ENCODE measurements at regions not wholly inside any gene's neighbourhood (a gene's known extent, or its start where the extent isn't known, plus 50 kb on each side); places are given as distances from the start of the nearest gene placed in this dataset.
"Not testable (repeated sequence)": the region's sequence is repeated elsewhere in the genome, so short reads cannot be mapped to it uniquely, and the experiment has no call there.

DNA sequence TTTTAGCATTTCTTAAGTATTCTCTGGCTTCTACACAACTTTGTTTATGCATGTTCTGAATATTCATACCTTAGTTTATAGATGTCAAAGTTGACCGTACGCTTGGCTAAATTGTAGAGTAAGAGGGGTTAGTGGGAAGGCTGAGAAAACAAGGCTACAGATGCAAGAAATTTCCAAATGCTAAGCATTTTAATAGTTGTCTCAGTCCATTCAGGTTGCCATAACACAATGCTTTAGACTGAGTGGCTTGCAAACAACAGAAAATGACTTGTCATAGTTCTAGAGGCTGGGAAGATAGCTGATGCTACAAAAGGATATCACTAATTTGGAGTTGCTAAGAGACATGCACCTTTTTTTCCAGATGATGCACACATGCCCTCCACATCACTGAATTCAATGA, 53.0 kb upstream of the C1QTNF3 start:
- in situ Hi-C loops (cut with MboI; ENCODE audit: low sequenced_read_pairs), result not testable (repeated sequence)

DNA sequence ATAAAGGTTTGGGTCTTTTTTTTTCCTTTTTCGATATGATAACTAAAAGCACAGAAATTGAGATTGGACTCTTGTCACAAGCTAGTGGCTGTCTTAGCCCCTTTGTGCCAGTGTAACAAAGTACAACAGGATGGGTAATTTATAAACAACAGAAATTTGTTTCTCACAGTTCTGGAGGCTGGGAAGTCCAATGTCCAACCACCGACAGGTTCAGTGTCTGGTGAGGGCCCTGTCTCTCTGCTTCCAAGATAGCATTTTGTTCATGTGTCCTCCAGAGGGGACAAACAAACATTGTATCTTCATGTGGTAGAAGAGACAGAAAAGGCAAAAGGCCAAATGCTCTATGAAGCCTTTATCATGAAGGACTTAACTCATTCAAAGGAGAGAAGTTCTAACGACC, 56.9 kb upstream of the C1QTNF3 start:
- in situ Hi-C loops (cut with MboI; ENCODE audit: low sequenced_read_pairs), result not testable (repeated sequence)

DNA sequence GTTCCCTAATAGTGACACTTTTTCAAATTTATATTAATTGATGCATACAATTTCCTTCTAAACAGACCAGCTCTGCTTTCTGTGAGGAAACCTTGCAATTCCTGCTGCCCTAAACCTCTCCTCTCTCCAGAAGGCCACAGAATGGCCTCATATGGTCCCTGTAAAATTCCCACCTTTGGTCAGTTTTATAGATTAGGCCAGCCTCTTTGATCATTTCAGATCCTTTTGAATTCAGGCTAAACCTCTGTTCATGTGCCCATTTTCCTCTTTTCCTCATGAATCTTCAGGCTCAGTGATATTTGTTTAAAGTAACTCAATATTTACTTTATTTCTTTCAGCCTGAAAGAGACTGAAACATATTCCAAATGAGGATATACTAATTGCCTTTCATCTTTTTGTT, 58.6 kb upstream of the C1QTNF3 start:
- in situ Hi-C loops (cut with MboI; ENCODE audit: low sequenced_read_pairs), result not testable (repeated sequence)

DNA sequence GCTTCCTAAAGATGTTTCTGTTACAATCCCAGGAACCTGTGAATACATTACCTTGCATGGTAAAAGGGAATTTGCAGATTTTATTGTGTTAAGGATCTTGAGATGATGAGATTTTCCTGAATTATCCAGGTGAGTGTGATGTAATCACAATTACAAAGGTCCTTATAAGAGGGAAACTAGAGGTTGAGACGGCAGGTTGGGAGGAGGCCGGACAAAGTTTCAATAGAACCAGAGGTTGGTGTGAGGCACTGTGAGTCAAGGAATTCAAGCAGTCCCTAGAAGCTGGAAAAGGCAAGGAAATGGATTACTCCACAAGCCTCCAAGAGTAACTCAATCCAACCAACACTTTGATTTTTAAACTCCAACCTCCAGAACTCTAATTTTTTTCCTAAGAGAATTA, 65.9 kb upstream of the C1QTNF3 start:
- in situ Hi-C loops (cut with MboI; ENCODE audit: low sequenced_read_pairs), result not testable (repeated sequence)

DNA sequence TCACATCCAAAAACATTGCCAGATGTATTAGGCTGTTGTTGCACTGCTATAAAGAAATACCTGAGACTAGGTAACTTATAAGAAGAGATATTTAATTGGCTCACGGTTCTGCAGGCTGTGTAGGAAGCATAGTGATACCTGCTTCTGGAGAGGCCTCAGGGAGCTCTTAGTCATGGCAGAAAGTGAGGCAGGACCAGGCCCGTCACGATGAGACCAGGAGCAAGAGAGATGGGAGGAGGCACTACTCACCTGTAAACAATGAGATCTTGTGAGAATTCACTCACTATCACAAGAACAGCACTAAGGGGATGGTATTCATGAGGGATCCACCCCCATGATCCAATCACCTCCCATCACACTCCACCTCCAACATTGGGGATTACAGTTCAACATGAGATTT, 81.3 kb upstream of the C1QTNF3 start:
- in situ Hi-C loops (cut with MboI; ENCODE audit: low sequenced_read_pairs), result not testable (repeated sequence)

DNA sequence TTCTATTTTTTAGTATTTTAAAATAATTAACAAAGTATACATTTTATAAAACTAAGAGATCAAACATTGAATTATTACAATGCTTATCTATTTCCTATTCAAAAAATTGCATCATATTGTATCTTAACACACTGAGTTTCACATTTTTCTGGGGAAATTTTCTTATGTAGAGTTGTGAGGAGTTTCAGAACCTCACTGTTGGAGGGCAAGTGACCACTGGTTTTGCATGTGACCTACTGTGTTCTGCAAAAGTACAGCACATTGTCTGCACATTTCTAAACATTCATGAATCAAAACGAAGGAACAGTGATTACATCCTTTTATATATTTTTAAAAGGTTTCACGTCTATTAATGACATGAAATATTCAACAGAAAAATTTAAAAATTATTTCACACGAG, 82.3 kb upstream of the C1QTNF3 start:
- in situ Hi-C loops (cut with MboI; ENCODE audit: low sequenced_read_pairs), result not testable (repeated sequence)

DNA sequence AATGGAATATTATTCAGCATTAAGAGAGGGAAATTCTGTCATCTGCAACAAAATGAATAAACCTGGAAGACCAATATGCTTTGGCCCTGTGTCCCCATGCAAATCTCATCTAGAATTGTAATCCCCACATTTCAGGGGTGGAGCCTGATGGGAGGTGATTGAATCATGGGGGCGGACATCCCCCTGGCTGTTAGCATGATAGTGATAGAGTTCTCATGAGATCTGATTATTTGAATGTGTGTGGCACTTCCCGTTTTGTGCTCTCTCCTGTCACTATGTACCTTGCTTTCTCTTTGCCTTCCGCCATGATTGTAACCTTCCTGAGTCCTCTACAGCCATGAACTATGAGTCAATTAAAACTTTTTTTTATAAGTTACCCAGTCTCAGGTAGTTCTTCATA, 83.7 kb upstream of the C1QTNF3 start:
- in situ Hi-C loops (cut with MboI; ENCODE audit: low sequenced_read_pairs), result not testable (repeated sequence)

DNA sequence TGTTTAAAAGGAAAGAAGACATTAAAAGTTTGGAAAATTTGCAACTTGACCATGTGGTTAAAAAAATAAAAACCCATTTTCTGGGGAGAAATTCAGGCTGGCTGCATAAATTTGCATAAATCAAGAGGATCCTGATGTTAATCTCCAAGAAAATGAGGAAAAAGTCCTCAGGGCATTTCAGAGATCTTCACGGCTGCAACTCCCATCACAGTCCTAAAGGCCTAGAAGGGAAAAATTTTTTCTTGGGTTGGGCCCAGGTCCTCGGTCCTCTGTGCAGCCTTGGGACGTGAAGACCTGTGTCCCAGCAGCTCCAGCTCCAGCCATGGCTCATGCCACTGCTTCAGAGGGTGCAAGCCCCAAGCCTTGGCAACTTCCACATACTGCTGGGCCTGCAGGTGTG, 84.8 kb upstream of the C1QTNF3 start:
- in situ Hi-C loops (cut with MboI; ENCODE audit: low sequenced_read_pairs), result not testable (repeated sequence)

DNA sequence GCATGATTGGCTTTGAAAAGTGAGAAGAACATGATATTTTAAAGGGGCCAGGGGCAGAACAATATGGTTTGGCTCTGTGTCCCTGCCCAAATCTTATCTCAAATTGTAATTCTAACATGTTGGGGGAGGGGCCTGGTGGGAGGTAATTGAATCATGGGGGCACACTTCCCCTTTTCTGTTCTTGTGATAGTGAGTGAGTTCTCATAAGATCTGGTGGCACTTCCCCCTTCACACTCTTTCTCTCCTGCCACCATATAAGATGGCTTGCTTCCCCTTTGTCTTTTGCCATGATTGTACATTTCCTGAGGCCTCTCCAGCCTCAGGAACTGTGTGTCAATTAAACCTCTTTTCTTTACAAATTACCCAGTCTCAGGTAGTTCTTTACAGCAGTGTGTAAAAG, 85.9 kb upstream of the C1QTNF3 start:
- in situ Hi-C loops (cut with MboI; ENCODE audit: low sequenced_read_pairs), result not testable (repeated sequence)

DNA sequence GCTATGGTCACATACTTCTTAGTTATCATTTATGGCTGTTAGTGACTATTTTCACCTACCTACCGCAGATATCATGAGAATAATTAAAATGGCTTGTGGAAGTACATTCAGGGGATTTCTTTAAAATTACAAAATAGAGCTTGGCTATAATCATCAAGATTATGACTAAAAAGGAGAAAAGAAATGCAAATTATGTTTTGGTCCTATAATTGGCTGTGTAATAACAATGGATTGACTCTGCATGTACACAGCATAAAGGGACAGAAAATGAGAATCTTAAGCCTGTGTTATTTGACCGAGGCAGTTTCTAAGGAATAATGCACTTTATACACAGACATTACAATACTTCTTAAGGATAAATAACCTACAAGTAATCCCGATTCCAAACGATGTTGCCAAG, 112.0 kb upstream of the C1QTNF3 start:
- in situ Hi-C loops (cut with MboI; ENCODE audit: low sequenced_read_pairs), result not testable (repeated sequence)

DNA sequence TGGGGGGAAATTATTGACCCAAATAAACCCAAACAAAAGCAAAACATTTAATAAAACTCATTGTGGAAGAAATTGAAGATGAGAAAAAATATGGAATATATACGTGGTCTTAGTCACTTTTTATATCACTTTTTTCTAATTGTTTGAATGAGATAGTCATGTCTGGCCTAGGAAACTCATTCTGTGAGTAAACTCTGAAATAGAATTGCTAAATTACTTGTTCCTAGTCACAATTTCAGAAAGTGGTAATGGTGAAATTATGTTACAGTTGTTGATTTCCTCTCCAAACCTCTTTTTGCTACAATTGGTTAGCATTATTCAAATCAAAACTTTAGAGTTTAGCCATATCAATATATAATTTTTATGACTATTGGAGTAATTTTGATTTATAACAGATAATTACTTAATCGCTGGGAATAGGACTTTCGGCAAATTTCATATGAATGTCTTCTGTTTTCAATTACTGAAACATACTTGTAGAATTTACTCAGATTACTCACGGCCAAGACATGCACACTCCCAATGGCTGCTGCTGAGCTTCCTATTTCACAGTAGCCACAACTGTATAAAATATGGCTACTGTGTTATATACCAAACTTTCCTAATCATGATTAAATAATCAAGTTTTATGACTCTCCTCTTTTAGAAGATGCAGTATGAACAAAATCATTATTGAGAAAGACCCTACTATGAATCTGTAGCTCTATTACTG, 113.8 kb upstream of the C1QTNF3 start:
- in situ Hi-C loops (cut with MboI; ENCODE audit: low sequenced_read_pairs), result not testable (repeated sequence)

DNA sequence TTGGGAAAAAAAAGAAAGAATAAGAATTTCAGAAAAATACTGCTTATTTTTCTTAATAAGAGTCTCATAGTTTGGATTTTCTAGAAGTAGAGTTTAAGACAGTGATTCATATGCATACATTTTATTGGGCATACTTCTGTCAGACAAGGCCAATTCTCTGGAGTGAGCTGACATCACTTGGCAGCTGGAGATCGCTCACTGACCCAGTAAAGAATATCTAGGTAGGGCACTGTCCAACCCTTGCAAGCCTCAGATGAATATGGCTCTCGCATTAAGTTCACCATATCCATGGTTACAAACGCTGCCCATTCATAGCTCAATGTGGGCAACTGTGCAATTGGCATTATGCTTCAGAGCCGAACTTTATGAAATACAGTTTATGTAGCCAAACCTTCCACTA, 117.9 kb upstream of the C1QTNF3 start:
- in situ Hi-C loops (cut with MboI; ENCODE audit: low sequenced_read_pairs), result not testable (repeated sequence)

DNA sequence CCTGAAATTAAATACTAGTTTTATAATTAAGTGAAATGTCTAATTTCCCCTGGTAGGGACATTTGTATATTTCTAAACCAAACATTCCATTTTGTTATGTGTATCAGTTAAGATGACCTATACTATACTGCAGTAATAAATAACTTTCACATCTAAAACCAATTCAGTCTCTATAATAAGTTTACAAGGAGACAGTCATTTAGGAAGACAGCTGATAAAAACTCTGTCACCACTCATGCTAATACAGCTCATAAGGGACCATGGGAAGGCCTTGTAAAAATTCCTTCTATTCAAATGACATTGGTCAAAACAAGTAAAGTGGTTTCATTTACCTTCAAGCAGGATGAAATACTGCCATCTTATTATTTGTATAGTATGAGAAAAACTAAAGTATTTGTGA, 128.4 kb upstream of the C1QTNF3 start:
- in situ Hi-C loops (cut with MboI; ENCODE audit: low sequenced_read_pairs), result not testable (repeated sequence)

DNA sequence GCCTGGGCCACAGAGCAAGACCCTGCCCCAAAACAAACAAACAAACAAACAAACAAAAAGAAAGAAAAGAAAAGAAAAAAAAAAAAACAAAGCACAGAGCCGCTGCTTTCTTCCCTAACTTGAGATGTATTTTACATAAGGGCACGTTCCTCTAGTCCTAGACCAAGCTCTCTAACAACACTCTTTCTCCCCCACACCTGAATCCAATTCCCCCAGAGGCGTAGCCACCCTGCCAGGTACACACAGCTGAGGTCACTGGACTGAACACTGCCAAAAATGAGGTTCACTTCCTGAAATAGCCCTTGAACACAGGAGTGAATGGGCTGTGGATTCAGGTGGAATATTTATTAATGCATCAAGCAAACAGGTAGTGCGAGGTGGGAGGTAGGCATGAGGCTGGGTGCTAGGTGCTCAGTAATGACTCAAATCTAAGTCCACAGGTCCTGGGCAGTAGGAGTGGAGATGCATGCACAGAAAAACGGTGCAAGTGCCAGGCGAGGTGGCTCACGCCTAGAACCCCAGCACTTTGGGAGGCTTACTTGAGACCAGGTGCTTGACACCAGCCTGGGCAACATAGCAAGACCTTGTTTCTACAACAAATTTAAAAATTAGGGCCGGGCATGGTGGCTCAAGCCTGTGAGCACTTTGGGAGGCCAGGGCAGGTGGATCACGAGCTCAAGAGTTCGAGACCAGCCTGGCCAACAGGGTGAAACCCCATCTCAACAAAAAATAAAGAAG, 136.6 kb upstream of the C1QTNF3 start:
- in situ Hi-C loops (cut with MboI; ENCODE audit: low sequenced_read_pairs), result loop anchor here (25.0 kb wide), 1 partner anchor 283 kb away; no protein-coding TSS in a partner anchor

DNA sequence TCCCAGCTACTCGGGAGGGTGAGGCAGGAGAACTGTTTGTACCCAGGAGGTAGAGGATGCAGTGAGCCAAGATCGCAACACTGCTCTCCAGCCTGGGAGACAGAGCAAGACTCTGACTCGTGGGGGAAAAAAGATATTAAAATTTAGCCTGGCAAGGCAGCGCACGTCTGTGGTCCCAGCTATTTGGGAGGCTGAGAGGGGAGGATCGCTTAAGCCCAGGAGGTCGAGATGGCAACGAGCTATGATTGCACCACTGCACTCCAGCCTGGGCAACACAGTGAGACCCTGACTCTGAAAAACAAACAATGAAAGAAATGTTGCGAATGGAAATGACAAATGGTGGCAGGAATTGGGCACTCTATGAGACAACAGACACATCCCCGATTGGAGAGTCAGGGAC, 137.2 kb upstream of the C1QTNF3 start:
- in situ Hi-C loops (cut with MboI; ENCODE audit: low sequenced_read_pairs), result loop anchor here (25.0 kb wide), 1 partner anchor 282 kb away; no protein-coding TSS in a partner anchor

DNA sequence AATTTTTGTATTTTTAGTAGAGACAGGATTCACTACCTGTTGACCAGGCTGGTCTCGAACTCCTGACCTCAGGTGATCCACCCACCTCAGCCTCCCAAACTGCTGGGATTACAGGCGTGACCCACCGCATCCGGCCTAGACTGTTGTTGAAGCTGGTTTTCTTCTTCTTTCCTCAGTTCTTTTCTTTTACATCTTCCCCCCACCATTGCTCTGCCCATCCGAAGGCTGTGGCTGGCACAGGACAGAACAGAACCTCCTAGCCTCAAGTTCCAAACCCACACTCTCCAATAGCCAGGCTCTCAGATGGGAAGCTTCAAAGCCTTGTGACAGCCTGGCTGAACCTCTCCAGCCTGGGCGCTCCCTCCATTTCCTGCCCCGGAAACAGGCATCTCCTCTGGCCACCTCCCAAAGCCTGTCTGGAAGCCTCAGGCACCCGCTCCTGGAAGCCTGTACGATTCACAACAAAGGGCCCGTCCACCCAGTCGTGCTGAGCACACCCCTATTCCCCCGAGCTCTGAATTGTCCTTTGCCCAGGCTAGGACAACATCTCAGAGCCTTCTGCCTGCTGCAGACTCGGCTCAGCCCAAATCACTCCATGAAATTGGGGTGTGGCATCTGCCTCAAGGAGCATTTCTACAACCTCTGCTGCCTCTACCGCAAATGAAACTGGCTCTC, 138.1 kb upstream of the C1QTNF3 start:
- in situ Hi-C loops (cut with MboI; ENCODE audit: low sequenced_read_pairs), result loop anchor here (25.0 kb wide), 1 partner anchor 281 kb away; no protein-coding TSS in a partner anchor

DNA sequence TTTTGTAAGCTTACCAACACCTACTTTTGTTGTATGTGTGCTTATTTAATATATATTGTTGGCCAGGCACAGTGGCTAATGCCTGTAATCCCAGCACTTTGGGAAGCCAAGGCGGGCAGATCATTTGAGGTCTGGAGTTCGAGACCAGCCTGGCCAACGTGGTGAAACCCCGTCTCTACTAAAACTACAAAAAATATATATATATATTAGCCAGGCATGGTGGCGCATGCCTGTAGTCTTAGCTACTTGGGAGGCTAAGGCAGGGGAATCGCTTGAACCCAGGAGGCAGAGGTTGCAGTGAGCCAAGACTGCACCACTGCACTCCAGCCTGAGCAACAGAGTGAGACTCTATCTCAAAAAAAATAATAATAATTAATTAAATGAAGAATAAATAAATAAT, 142.0 kb upstream of the C1QTNF3 start:
- in situ Hi-C loops (cut with MboI; ENCODE audit: low sequenced_read_pairs), result loop anchor here (25.0 kb wide), 1 partner anchor 277 kb away; no protein-coding TSS in a partner anchor

DNA sequence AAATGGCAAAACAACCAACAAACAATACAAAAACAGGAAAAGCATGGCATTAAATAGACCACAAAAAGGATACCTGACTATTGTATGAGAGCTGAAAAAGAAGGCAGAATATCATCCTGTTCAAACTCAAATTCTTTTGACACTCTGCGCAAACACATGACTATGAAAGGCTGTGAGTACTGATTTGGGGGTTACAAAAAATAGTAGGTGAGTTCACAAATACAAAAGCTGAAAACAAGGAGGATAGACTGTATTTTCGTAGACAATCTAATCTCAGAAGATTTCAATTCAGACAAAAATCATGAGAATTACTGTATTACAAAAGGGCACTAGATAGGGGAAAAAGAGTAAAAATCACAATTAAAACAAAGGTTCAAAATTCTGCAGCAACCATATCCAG, 142.6 kb upstream of the C1QTNF3 start:
- in situ Hi-C loops (cut with MboI; ENCODE audit: low sequenced_read_pairs), result loop anchor here (25.0 kb wide), 1 partner anchor 277 kb away; no protein-coding TSS in a partner anchor

DNA sequence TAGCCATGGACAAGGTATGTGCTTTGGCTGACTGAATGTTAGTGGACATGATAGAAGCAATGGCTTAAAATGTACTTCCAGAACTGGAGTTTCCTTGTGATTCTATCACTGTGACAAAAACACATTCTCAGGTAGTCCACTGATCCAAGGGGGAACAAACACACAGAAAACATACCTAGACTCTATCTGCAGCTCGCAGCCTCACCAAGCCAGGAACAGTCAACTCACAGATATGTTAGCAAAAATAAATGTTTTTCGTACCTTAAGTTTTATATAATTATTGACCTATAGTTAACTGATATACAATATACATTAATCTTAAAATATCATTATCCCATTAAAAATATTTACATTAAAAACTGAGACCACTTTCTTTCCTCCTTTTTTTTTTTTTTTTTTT, 143.1 kb upstream of the C1QTNF3 start:
- in situ Hi-C loops (cut with MboI; ENCODE audit: low sequenced_read_pairs), result loop anchor here (25.0 kb wide), 1 partner anchor 276 kb away; no protein-coding TSS in a partner anchor

DNA sequence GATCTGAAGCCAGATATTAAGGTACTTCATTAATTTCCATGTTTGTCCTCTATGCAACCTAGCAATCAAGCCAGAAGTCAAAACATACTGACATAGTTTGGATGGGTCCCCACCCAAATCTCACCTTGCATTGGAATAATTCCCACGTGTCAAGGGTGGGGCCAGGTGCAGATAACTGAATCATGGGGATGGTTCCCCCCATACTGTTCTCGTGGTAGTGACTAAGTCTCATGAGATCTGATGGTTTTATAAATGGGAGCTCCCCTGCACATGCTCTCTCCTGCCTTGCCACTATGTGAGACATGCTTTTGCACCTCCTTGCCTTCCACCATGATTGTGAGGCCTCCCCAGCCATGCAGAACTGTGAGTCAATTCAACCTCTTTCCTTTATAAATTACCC, 143.9 kb upstream of the C1QTNF3 start:
- in situ Hi-C loops (cut with MboI; ENCODE audit: low sequenced_read_pairs), result loop anchor here (25.0 kb wide), 1 partner anchor 275 kb away; no protein-coding TSS in a partner anchor

DNA sequence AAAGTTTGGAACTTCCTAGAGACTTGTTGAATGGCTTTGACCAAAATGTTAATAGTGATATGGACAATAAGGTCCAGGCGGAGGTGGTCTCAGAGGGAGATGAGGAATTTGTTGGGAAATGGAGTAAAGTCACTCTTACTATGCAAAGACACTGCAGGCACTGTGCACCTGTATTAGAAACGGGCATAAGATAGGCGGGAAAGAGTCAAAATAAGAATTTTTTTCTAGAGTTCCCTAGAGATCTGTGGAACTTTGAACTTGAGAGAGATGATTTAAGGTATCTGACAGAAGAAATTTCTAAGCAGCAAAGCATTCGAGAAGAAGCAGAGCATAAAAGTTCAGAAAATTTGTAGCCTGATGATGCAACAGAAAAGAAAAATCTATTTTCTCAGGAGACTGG, 144.4 kb upstream of the C1QTNF3 start:
- in situ Hi-C loops (cut with MboI; ENCODE audit: low sequenced_read_pairs), result loop anchor here (25.0 kb wide), 1 partner anchor 275 kb away; no protein-coding TSS in a partner anchor
